K562 (cell line): ENCODE measurements at regions not wholly inside any gene's neighbourhood (a gene's known extent, or its start where the extent isn't known, plus 50 kb on each side); places are given as distances from the start of the nearest gene placed in this dataset.
A peak's percentile ranks its signal among the peaks of the same experiment; 100 is the strongest.

ENCODE experiments used
- ADNP ChIP-seq: fragments of 200-800 bp; sonication (Bioruptor generic); IDR thresholded peaks from 2 replicates; pipeline ENCODE4 v1.6.1; 2016; ENCODE audit warnings: missing genetic modification characterization, missing compliant biosample characterization
- CBX8 ChIP-seq: fragments of 200-600 bp; sonication (generic); IDR thresholded peaks from 2 replicates; pipeline ENCODE4 v1.6.1; 2012; ENCODE audit warnings: borderline replicate concordance, mixed run types, low read depth, mild to moderate bottlenecking, moderate library complexity, mixed read lengths, low read length, control low read depth, inconsistent platforms; ENCODE audit not compliant: poor library complexity, severe bottlenecking; ENCODE audit errors: extremely low read depth
- CEBPG ChIP-seq, 3 experiments: fragments of 200-800 bp in 1 of 3; sonication (Bioruptor generic) in 1 of 3; sonication (generic) in 1 of 3; formaldehyde crosslinking in 1 of 3; IDR thresholded peaks in 2 of 3; conservative IDR thresholded peaks in 1 of 3; 2 replicates each; pipeline versions ENCODE4 v1.6.1 to v1.8.0; 2016 to 2022; ENCODE audit warnings: missing compliant biosample characterization in 2 of 3, missing genetic modification characterization in 2 of 3, mild to moderate bottlenecking in 1 of 3, missing genetic modification reagents in 1 of 3
- DIDO1 ChIP-seq: fragments of 450-650 bp; IDR thresholded peaks from 2 replicates; pipeline ENCODE4 v1.6.1; 2016; ENCODE audit warnings: low read depth, missing biosample characterization, missing genetic modification characterization
- EP400 ChIP-seq: fragments of 450-650 bp; IDR thresholded peaks from 2 replicates; pipeline ENCODE4 v1.6.1; 2017; ENCODE audit warnings: antibody characterized with exemption, mild to moderate bottlenecking, moderate library complexity
- HES1 ChIP-seq: fragments of 450-650 bp; IDR thresholded peaks from 2 replicates; pipeline ENCODE4 v1.6.1; 2016; ENCODE audit warnings: low read depth, mild to moderate bottlenecking, moderate library complexity
- HNRNPL ChIP-seq: fragments of 200-400 bp; formaldehyde crosslinking; IDR thresholded peaks from 2 replicates; pipeline ENCODE4 v1.6.1; 2017; ENCODE audit warnings: low read depth, mild to moderate bottlenecking, low read length
- IRF9 ChIP-seq: fragments of 450-650 bp; IDR thresholded peaks from 2 replicates; pipeline ENCODE4 v1.6.1; 2016; ENCODE audit warnings: missing biosample characterization, missing genetic modification characterization
- KDM1A ChIP-seq, 2 experiments: fragments of 450-650 bp; IDR thresholded peaks; 2 replicates each; pipeline ENCODE4 v1.6.1; 2016; ENCODE audit warnings: mild to moderate bottlenecking in 2 of 2
- MED1 ChIP-seq: sonication (generic); formaldehyde crosslinking; IDR thresholded peaks from 2 replicates; pipeline ENCODE4 v1.8.1; 2023; ENCODE audit warnings: missing genetic modification reagents, borderline replicate concordance
- MTF1 ChIP-seq: fragments of 250-450 bp; sonication (Bioruptor Pico); IDR thresholded peaks from 2 replicates; pipeline ENCODE4 v1.9.0; 2021; ENCODE audit warnings: moderate library complexity, mild to moderate bottlenecking, inconsistent platforms, borderline replicate concordance
- PHF20 ChIP-seq: fragments of 450-650 bp; IDR thresholded peaks from 2 replicates; pipeline ENCODE4 v1.6.1; 2018; ENCODE audit not compliant: partially characterized antibody
- POLR2AphosphoS2 ChIP-seq: IDR thresholded peaks from 2 replicates; pipeline ENCODE4 v1.6.1; 2012; ENCODE audit warnings: low read length, improper control_type of control experiment
- POU5F1 ChIP-seq: fragments of 150-350 bp; IDR thresholded peaks from 2 replicates; pipeline ENCODE4 v1.6.1; 2014; ENCODE audit warnings: borderline replicate concordance, low read length, low read depth, mild to moderate bottlenecking; ENCODE audit not compliant: partially characterized antibody
- RBM22 ChIP-seq: fragments of 200-400 bp; formaldehyde crosslinking; IDR thresholded peaks from 2 replicates; pipeline ENCODE4 v1.6.1; 2018; ENCODE audit warnings: low read length, low read depth; ENCODE audit not compliant: poor library complexity, severe bottlenecking
- SMAD3 ChIP-seq: fragments of 450-650 bp; formaldehyde crosslinking; conservative IDR thresholded peaks from 2 replicates; pipeline ENCODE4 v1.4.0; 2020; ENCODE audit warnings: mild to moderate bottlenecking
- SMARCE1 ChIP-seq: fragments of 450-650 bp; IDR thresholded peaks from 2 replicates; pipeline ENCODE4 v1.7.1; 2016; ENCODE audit warnings: mild to moderate bottlenecking
- STAT5A ChIP-seq: IDR thresholded peaks from 2 replicates; pipeline ENCODE4 v1.6.1; 2012; ENCODE audit warnings: low read length, inconsistent platforms, borderline replicate concordance
- ZKSCAN3 ChIP-seq: fragments of 250-450 bp; sonication (Bioruptor Pico); IDR thresholded peaks from 2 replicates; pipeline ENCODE4 v1.4.0; 2020
- ZNF324 ChIP-seq: fragments of 250-450 bp; sonication (Bioruptor Pico); IDR thresholded peaks from 2 replicates; pipeline ENCODE4 v1.4.0; 2020; ENCODE audit warnings: mild to moderate bottlenecking
- TF ChIP-seq, protein P1 (sequence below), 2 experiments: fragments of 450-650 bp; IDR thresholded peaks; 2 replicates each; pipeline ENCODE4 v1.6.1; 2018; ENCODE audit warnings: mild to moderate bottlenecking in 2 of 2, low read depth in 1 of 2; ENCODE audit not compliant: partially characterized antibody in 2 of 2
- TF ChIP-seq, protein P2 (sequence below): sonication (generic); formaldehyde crosslinking; IDR thresholded peaks from 2 replicates; pipeline ENCODE4 v1.8.0; 2022; ENCODE audit warnings: mild to moderate bottlenecking, low read depth, missing genetic modification reagents

GRCh38 chr4:116342143-116342542, 743.2 kb downstream of the TRAM1L1 start (continued):
- TF ChIP-seq, protein P1, sequence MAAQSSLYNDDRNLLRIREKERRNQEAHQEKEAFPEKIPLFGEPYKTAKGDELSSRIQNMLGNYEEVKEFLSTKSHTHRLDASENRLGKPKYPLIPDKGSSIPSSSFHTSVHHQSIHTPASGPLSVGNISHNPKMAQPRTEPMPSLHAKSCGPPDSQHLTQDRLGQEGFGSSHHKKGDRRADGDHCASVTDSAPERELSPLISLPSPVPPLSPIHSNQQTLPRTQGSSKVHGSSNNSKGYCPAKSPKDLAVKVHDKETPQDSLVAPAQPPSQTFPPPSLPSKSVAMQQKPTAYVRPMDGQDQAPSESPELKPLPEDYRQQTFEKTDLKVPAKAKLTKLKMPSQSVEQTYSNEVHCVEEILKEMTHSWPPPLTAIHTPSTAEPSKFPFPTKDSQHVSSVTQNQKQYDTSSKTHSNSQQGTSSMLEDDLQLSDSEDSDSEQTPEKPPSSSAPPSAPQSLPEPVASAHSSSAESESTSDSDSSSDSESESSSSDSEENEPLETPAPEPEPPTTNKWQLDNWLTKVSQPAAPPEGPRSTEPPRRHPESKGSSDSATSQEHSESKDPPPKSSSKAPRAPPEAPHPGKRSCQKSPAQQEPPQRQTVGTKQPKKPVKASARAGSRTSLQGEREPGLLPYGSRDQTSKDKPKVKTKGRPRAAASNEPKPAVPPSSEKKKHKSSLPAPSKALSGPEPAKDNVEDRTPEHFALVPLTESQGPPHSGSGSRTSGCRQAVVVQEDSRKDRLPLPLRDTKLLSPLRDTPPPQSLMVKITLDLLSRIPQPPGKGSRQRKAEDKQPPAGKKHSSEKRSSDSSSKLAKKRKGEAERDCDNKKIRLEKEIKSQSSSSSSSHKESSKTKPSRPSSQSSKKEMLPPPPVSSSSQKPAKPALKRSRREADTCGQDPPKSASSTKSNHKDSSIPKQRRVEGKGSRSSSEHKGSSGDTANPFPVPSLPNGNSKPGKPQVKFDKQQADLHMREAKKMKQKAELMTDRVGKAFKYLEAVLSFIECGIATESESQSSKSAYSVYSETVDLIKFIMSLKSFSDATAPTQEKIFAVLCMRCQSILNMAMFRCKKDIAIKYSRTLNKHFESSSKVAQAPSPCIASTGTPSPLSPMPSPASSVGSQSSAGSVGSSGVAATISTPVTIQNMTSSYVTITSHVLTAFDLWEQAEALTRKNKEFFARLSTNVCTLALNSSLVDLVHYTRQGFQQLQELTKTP (IDR thresholded peaks at IDR 0.05; ENCODE audit: low read depth in 1 of 2, partially characterized antibody in 2 of 2) = no peak
- TF ChIP-seq ZKSCAN3 (CRISPR knock-in tag) (no peak), EP400 (no peak), MTF1 (0 out of 2 replicates have a peak, but pooled peaks have one; percentile 38), RBM22 (no peak), DIDO1 (tag) (0 out of 2 replicates have a peak, but pooled peaks have one; percentile 34), POLR2AphosphoS2 (no peak), ADNP (tag) (no peak), CBX8 (no peak), SMARCE1 (no peak), ZNF324 (CRISPR knock-in tag) (0 out of 2 replicates have a peak, but pooled peaks have one; percentile 28), POU5F1 (no peak), STAT5A (no peak), HES1 (no peak), IRF9 (tag) (no peak), CEBPG (CRISPR knock-in tag; IDR thresholded peaks at IDR 0.05) (no peak), CEBPG (tag; conservative IDR thresholded peaks at IDR 0.05 in 1 of 2, IDR thresholded peaks at IDR 0.05 in 1 of 2) (no peak), PHF20 (no peak), KDM1A (IDR thresholded peaks at IDR 0.05) (no peak), MED1 (CRISPR knock-in tag) (no peak), HNRNPL (no peak), SMAD3 (no peak)
- TF ChIP-seq, protein P2, sequence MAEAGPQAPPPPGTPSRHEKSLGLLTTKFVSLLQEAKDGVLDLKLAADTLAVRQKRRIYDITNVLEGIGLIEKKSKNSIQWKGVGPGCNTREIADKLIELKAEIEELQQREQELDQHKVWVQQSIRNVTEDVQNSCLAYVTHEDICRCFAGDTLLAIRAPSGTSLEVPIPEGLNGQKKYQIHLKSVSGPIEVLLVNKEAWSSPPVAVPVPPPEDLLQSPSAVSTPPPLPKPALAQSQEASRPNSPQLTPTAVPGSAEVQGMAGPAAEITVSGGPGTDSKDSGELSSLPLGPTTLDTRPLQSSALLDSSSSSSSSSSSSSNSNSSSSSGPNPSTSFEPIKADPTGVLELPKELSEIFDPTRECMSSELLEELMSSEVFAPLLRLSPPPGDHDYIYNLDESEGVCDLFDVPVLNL (CRISPR knock-in tag) = no peak
